OCI-LY1 (cell line): ENCODE measurements at regions not wholly inside any gene's neighbourhood (a gene's known extent, or its start where the extent isn't known, plus 50 kb on each side); places are given as distances from the start of the nearest gene placed in this dataset.

ENCODE experiments used
- H2AFZ ChIP-seq: fragments of 200-600 bp; sonication (generic), shearing (Covaris generic); 2 replicates; pipeline ENCODE4 v1.6.0; 2014; ENCODE audit warnings: antibody characterized with exemption, mild to moderate bottlenecking, low read length
- H3F3A ChIP-seq: fragments of 200-600 bp; sonication (generic), shearing (Covaris generic); 2 replicates; pipeline ENCODE4 v1.6.0; 2014; ENCODE audit warnings: mild to moderate bottlenecking, antibody characterized with exemption, low read length, moderate library complexity; ENCODE audit not compliant: insufficient read depth
- H3K27ac ChIP-seq: fragments of 200-600 bp; sonication (generic); 2 replicates; pipeline ENCODE4 v1.5.1; 2014; ENCODE audit warnings: low read length, mixed run types, mild to moderate bottlenecking, low read depth; ENCODE audit not compliant: poor library complexity, severe bottlenecking
- H3K27me3 ChIP-seq: fragments of 200-600 bp; sonication (generic); 2 replicates; pipeline ENCODE4 v1.6.0; 2014; ENCODE audit warnings: antibody characterized with exemption, mild to moderate bottlenecking, low read length, moderate library complexity; ENCODE audit not compliant: insufficient read depth
- H3K36me3 ChIP-seq: fragments of 200-600 bp; sonication (generic); 2 replicates; pipeline ENCODE4 v1.6.1; 2014; ENCODE audit warnings: mild to moderate bottlenecking, antibody characterized with exemption, low read length, moderate library complexity, mixed read lengths; ENCODE audit not compliant: insufficient read depth
- H3K4me1 ChIP-seq: fragments of 200-600 bp; sonication (generic); 2 replicates; pipeline ENCODE4 v1.5.1; 2014; ENCODE audit warnings: mild to moderate bottlenecking, low read length, moderate library complexity; ENCODE audit not compliant: insufficient read depth, severe bottlenecking
- H3K4me2 ChIP-seq: fragments of 200-600 bp; sonication (generic), shearing (Covaris generic); 2 replicates; pipeline ENCODE4 v1.6.1; 2014; ENCODE audit warnings: low read length
- H3K4me3 ChIP-seq: fragments of 200-600 bp; sonication (generic); 2 replicates; pipeline ENCODE4 v1.5.1; 2014; ENCODE audit warnings: low read length, low read depth, mild to moderate bottlenecking, mixed read lengths; ENCODE audit not compliant: poor library complexity, severe bottlenecking
- H3K79me2 ChIP-seq: fragments of 200-600 bp; shearing (Covaris generic); 2 replicates; pipeline ENCODE4 v1.6.1; 2016; ENCODE audit warnings: mixed run types, low read length, mixed read lengths; ENCODE audit not compliant: insufficient read depth
- H3K9ac ChIP-seq: fragments of 200-600 bp; sonication (generic), shearing (Covaris generic); 2 replicates; pipeline ENCODE4 v1.6.1; 2014; ENCODE audit warnings: mild to moderate bottlenecking, low read length, mixed read lengths
- H3K9me2 ChIP-seq: fragments of 200-600 bp; sonication (generic), shearing (Covaris generic); 2 replicates; pipeline ENCODE4 v1.6.1; 2014; ENCODE audit warnings: low read depth, mild to moderate bottlenecking, low read length, mixed read lengths
- H3K9me3 ChIP-seq: fragments of 200-600 bp; shearing (Covaris generic); 2 replicates; pipeline ENCODE4 v1.6.1; 2014; ENCODE audit warnings: low read length, mixed read lengths
- H4K20me1 ChIP-seq: fragments of 200-600 bp; sonication (generic), shearing (Covaris generic); 2 replicates; pipeline ENCODE4 v1.6.0; 2016; ENCODE audit warnings: mild to moderate bottlenecking, low read length; ENCODE audit not compliant: insufficient read depth
- EZH2 ChIP-seq: fragments of 200-600 bp; sonication (generic), shearing (Covaris generic); IDR thresholded peaks from 2 replicates; pipeline ENCODE4 v1.8.0; 2017; ENCODE audit warnings: borderline replicate concordance, mixed run types, mild to moderate bottlenecking, antibody characterized with exemption, low read length, moderate library complexity, mixed read lengths
- TF ChIP-seq, protein P1 (sequence below): fragments of 200-600 bp; sonication (generic), shearing (Covaris generic); IDR thresholded peaks from 2 replicates; pipeline ENCODE4 v1.5.1; 2017; ENCODE audit warnings: mild to moderate bottlenecking, antibody characterized with exemption, low read length, moderate library complexity, mixed read lengths

DNA sequence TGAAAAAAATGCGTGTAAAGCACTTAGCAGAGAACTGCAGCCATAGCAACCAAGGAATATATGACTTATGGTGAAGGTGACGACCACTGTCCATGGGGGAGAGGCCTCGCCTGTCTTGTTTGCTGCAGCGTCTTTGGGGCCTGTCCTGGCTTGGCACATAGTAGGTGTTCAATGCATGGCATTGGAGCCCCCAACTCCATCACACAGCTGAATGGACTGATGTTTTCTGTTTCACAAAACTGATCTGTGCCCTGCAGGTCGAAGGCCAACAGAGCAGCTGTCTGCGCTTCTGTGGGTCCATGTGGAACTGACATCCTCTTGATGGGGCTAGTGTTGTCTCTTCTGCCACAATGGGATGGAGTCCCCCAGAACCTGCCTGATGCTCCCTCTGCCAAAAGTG is 296.0 kb downstream of the PTPRU start:
- Histone ChIP-seq H3K27me3 (no peaks in the 10 kb centered on the region), H3K9ac (no peak overlapping the region), H3K36me3 (no peaks in the 10 kb centered on the region), H3K4me3 (no peak overlapping the region), H3K4me2 (no peak overlapping the region), H3F3A (no peaks in the 10 kb centered on the region), H3K9me2 (no peaks in the 10 kb centered on the region), H4K20me1 (no peaks in the 10 kb centered on the region), H3K9me3 (peaks cover 6% of the 10 kb centered on the region), H3K4me1 (no peaks in the 10 kb centered on the region), H3K27ac (no peak overlapping the region), H2AFZ (no peak overlapping the region), H3K79me2 (no peaks in the 10 kb centered on the region)
- TF ChIP-seq, protein P1, sequence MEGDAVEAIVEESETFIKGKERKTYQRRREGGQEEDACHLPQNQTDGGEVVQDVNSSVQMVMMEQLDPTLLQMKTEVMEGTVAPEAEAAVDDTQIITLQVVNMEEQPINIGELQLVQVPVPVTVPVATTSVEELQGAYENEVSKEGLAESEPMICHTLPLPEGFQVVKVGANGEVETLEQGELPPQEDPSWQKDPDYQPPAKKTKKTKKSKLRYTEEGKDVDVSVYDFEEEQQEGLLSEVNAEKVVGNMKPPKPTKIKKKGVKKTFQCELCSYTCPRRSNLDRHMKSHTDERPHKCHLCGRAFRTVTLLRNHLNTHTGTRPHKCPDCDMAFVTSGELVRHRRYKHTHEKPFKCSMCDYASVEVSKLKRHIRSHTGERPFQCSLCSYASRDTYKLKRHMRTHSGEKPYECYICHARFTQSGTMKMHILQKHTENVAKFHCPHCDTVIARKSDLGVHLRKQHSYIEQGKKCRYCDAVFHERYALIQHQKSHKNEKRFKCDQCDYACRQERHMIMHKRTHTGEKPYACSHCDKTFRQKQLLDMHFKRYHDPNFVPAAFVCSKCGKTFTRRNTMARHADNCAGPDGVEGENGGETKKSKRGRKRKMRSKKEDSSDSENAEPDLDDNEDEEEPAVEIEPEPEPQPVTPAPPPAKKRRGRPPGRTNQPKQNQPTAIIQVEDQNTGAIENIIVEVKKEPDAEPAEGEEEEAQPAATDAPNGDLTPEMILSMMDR = no peak
- no peak for TF ChIP-seq EZH2

DNA sequence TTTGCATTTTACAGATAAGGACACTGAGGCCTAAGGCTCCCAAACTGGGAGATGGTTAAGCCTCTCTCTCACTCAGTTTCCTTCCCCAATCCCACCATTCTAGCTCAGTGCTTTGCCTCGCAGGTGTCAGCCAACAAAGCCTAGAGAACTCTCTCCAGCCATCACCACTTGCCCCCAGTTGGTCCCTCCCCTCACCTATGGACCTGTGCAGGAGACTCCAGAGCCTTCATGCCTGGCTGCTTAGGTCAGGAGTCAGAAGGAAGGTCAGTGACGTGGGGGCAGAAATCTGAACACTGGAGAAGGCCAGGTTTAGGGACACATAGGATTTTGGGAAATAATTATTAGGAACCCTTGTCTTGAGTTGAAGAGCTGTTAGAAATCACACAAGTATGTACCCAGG is 295.3 kb downstream of the PTPRU start:
- TF ChIP-seq, protein P1 = no peak
- no peak for TF ChIP-seq EZH2
- H3K9me3 ChIP-seq = peaks cover 6% of the 10 kb centered on the region
- no peak overlapping the region for H3K27ac ChIP-seq
- H3K4me1 ChIP-seq = no peaks in the 10 kb centered on the region
- no peaks in the 10 kb centered on the region for H3K27me3 ChIP-seq
- H3K79me2 ChIP-seq = no peaks in the 10 kb centered on the region
- H3K36me3 ChIP-seq = no peaks in the 10 kb centered on the region
- H3F3A ChIP-seq = no peaks in the 10 kb centered on the region
- no peaks in the 10 kb centered on the region for H4K20me1 ChIP-seq
- H2AFZ ChIP-seq = no peak overlapping the region
- no peak overlapping the region for H3K4me2 ChIP-seq
- no peak overlapping the region for H3K4me3 ChIP-seq
- H3K9ac ChIP-seq = no peak overlapping the region
- no peaks in the 10 kb centered on the region for H3K9me2 ChIP-seq

DNA sequence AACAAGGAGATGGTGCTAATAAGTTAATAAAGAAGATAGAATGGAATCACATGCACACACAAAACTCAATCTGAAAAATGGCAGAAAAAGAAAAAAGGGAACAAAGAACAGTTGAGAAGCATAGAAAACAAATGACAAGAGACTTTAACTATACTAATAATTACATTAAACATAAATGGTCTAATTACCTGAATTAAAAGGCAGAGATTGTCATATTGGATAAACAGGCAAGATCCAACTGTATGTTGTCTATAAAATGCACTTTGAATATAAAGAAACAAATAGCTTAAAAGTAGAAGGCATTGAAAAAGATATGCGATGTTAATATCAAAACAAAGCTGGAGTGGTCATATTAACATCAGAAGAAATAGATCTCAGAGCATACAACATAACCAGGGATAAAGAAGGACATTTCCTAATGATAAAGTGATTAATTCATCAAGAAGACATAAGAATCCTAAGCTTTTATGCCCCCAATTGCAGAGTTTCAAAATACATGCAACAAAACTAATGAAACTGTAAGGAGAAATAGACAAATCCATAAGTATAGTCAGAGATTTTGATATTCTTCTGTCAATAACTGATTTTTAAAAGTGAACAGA is 293.5 kb downstream of the PTPRU start:
- no peaks in the 10 kb centered on the region for H4K20me1 ChIP-seq
- H3F3A ChIP-seq = no peaks in the 10 kb centered on the region
- H3K79me2 ChIP-seq = no peaks in the 10 kb centered on the region
- no peak overlapping the region for H3K9ac ChIP-seq
- H3K27me3 ChIP-seq = no peaks in the 10 kb centered on the region
- peaks cover 6% of the 10 kb centered on the region for H3K9me3 ChIP-seq
- no peak overlapping the region for H3K4me3 ChIP-seq
- no peaks in the 10 kb centered on the region for H3K9me2 ChIP-seq
- no peaks in the 10 kb centered on the region for H3K36me3 ChIP-seq
- no peak overlapping the region for H2AFZ ChIP-seq
- no peak for TF ChIP-seq EZH2
- TF ChIP-seq, protein P1 = no peak
- H3K27ac ChIP-seq = no peak overlapping the region
- no peaks in the 10 kb centered on the region for H3K4me1 ChIP-seq
- no peak overlapping the region for H3K4me2 ChIP-seq
